ENCODE measurements at regions not wholly inside any gene's neighbourhood (a gene's known extent, or its start where the extent isn't known, plus 50 kb on each side); places are given as distances from the start of the nearest gene placed in this dataset.

GRCh38 chr22:44410451-44410991 is 87.5 kb downstream of the RTL6 start:
- no peak for TF ChIP-seq CTCF (IDR thresholded peaks at IDR 0.05; ENCODE audit: low read depth, low read length, missing control alignments)
- H3K4me3 ChIP-seq (replicated peaks; ENCODE audit: low read depth, low read length), result no peak overlapping the region
- no peak for DNase-seq (ENCODE audit: extremely low read depth, low read depth)

GRCh38 chr22:44409974-44410316 is 88.1 kb downstream of the RTL6 start:
- no peak overlapping the region for H3K4me3 ChIP-seq (replicated peaks; ENCODE audit: low read depth, low read length)
- DNase-seq (ENCODE audit: extremely low read depth, low read depth), result no peak
- no peak for TF ChIP-seq CTCF (IDR thresholded peaks at IDR 0.05; ENCODE audit: low read depth, low read length, missing control alignments)

- no peak overlapping the region for H3K4me3 ChIP-seq (replicated peaks; ENCODE audit: low read depth, low read length)
- DNase-seq (ENCODE audit: extremely low read depth, low read depth), result no peak
- TF ChIP-seq CTCF (IDR thresholded peaks at IDR 0.05; ENCODE audit: low read depth, low read length, missing control alignments), result no peak
These were observed 88.6 kb downstream of the RTL6 start for GRCh38 chr22:44409211-44409973.

GRCh38 chr22:44408829-44409192 is 89.2 kb downstream of the RTL6 start:
- no peak for TF ChIP-seq CTCF (IDR thresholded peaks at IDR 0.05; ENCODE audit: low read depth, low read length, missing control alignments)
- no peak for DNase-seq (ENCODE audit: extremely low read depth, low read depth)
- no peak overlapping the region for H3K4me3 ChIP-seq (replicated peaks; ENCODE audit: low read depth, low read length)

- no peak overlapping the region for H3K4me3 ChIP-seq (replicated peaks; ENCODE audit: low read depth, low read length)
- no peak for DNase-seq (ENCODE audit: extremely low read depth, low read depth)
- no peak for TF ChIP-seq CTCF (IDR thresholded peaks at IDR 0.05; ENCODE audit: low read depth, low read length, missing control alignments)
These were observed 89.8 kb downstream of the RTL6 start for GRCh38 chr22:44407987-44408828.

- no peak overlapping the region for H3K4me3 ChIP-seq (replicated peaks; ENCODE audit: low read depth, low read length)
- no peak for DNase-seq (ENCODE audit: extremely low read depth, low read depth)
- no peak for TF ChIP-seq CTCF (IDR thresholded peaks at IDR 0.05; ENCODE audit: low read depth, low read length, missing control alignments)
These were observed 90.7 kb downstream of the RTL6 start for GRCh38 chr22:44407171-44407986.

Measured in HFF-Myc (cell line).